Stimulated activated CD8-positive, alpha-beta memory T cell treated with anti-CD3 and anti-CD28 coated beads, Interleukin-12 subunit alpha, Interleukin-12 subunit beta, amount 100 ng/mL, for 4 hours (primary cell): ENCODE measurements at regions not wholly inside any gene's neighbourhood (a gene's known extent, or its start where the extent isn't known, plus 50 kb on each side); places are given as distances from the start of the nearest gene placed in this dataset.
"Not testable (repeated sequence)": the region's sequence is repeated elsewhere in the genome, so short reads cannot be mapped to it uniquely, and the experiment has no call there.

Experiments
- DNase-seq: peaks from one replicate; pipeline ENCODE4 v3.0.0-alpha.2; 2020; ENCODE audit warnings: low read depth

GRCh38 chr13:31385540-31385939 is 185.8 kb downstream of the B3GLCT start:
- no peak for DNase-seq

- no peak for DNase-seq
These were observed 194.7 kb downstream of the B3GLCT start for GRCh38 chr13:31394506-31394905.

- DNase-seq = no peak
These were observed 195.3 kb downstream of the B3GLCT start for GRCh38 chr13:31395090-31395489.

GRCh38 chr13:31399690-31400089 is 199.9 kb downstream of the B3GLCT start:
- no peak for DNase-seq

- not testable (repeated sequence) for DNase-seq
These were observed 203.9 kb downstream of the B3GLCT start for GRCh38 chr13:31403711-31404110.

GRCh38 chr13:31408927-31409326 is 209.2 kb downstream of the B3GLCT start:
- no peak for DNase-seq

- DNase-seq = no peak
These were observed 210.0 kb downstream of the B3GLCT start for GRCh38 chr13:31409678-31410356.

GRCh38 chr13:31413516-31413915 is 213.7 kb downstream of the B3GLCT start:
- DNase-seq = no peak

GRCh38 chr13:31416066-31416465 is 216.3 kb downstream of the B3GLCT start:
- no peak for DNase-seq

- no peak for DNase-seq
These were observed 218.4 kb downstream of the B3GLCT start for GRCh38 chr13:31418186-31418585.

GRCh38 chr13:31421756-31422155 is 222.0 kb downstream of the B3GLCT start:
- no peak for DNase-seq

GRCh38 chr13:31424130-31424729 is 224.5 kb downstream of the B3GLCT start:
- DNase-seq = peak; percentile 8

GRCh38 chr13:31426395-31426794 is 226.6 kb downstream of the B3GLCT start:
- no peak for DNase-seq

- DNase-seq = no peak
These were observed 227.7 kb downstream of the B3GLCT start for GRCh38 chr13:31427151-31428100.

GRCh38 chr13:31431722-31432137 is 232.0 kb downstream of the B3GLCT start:
- peak; percentile 7 for DNase-seq

- DNase-seq = no peak
These were observed 233.4 kb downstream of the B3GLCT start for GRCh38 chr13:31433207-31433606.

GRCh38 chr13:31433746-31434145 is 234.0 kb downstream of the B3GLCT start:
- DNase-seq = no peak

- DNase-seq = no peak
These were observed 234.8 kb downstream of the B3GLCT start for GRCh38 chr13:31434613-31435012.

- no peak for DNase-seq
These were observed 235.8 kb downstream of the B3GLCT start for GRCh38 chr13:31435536-31435935.

- DNase-seq = no peak
These were observed 236.7 kb downstream of the B3GLCT start for GRCh38 chr13:31436478-31436877.

- no peak for DNase-seq
These were observed 238.2 kb downstream of the B3GLCT start for GRCh38 chr13:31437975-31438374.

GRCh38 chr13:31440132-31440531 is 240.4 kb downstream of the B3GLCT start:
- DNase-seq = no peak
